ENCODE measurements at regions not wholly inside any gene's neighbourhood (a gene's known extent, or its start where the extent isn't known, plus 50 kb on each side); places are given as distances from the start of the nearest gene placed in this dataset.
"Not testable (repeated sequence)": the region's sequence is repeated elsewhere in the genome, so short reads cannot be mapped to it uniquely, and the experiment has no call there.

DNA sequence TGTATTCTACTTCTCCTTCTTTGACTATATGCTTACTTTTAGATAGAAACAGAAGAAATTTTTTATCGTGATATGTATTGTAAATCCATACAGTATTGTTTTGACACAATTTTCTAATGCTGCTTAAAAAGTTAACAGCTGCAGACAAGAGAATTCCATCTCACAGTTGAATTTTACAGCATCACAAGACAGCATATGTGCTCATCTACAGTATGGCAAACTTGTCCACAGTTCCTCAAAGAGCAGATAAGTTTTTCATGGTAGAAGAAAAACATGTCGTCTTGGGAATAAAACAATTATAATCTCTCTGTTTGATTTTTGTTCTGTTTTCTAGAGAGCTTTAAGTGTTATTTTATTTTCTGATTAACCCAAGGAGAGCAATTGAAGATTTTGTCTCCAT is 438.5 kb upstream of the NUDT12 start:
- H3K9me3 Mint-ChIP-seq: peaks cover 5% of the 10 kb centered on the region
- no peaks in the 10 kb centered on the region for H3K27me3 Mint-ChIP-seq (ENCODE audit: low read depth)
- no peak overlapping the region for H3K4me3 Mint-ChIP-seq

DNA sequence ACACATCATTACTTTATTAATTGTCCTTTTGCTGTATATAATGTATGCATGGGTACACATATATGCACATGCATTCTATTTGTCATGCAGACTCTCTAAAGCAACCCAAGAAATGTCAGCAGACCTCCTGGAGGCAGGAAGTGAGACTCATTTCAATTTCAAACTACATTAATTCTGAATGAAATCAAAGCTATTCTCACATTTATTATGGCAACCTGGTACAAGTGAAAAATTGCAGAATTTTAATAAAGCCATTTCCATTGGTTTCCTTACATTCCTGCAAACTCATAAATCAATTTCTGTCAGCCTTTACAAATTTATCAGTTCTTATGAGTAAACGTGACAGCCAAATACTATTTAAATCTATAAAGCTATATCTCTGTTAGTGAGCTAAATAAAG is 430.4 kb upstream of the NUDT12 start:
- no peak overlapping the region for H3K27ac Mint-ChIP-seq
- no peak for DNase-seq (ENCODE audit: low spot score)
- no peaks in the 10 kb centered on the region for H3K36me3 Mint-ChIP-seq (ENCODE audit: low read depth)
- peaks cover 1% of the 10 kb centered on the region for H3K9me3 Mint-ChIP-seq
- H3K4me3 Mint-ChIP-seq: no peak overlapping the region
- H3K4me1 Mint-ChIP-seq (ENCODE audit: low read depth): no peaks in the 10 kb centered on the region
- no peaks in the 10 kb centered on the region for H3K27me3 Mint-ChIP-seq (ENCODE audit: low read depth)

More for the DNA sequence above, 438.5 kb upstream of the NUDT12 start:
- Mint-ChIP-seq H3K27ac (no peak overlapping the region), H3K4me1 (ENCODE audit: low read depth) (no peaks in the 10 kb centered on the region), H3K36me3 (ENCODE audit: low read depth) (no peaks in the 10 kb centered on the region)
- DNase-seq (ENCODE audit: low spot score): no peak

DNA sequence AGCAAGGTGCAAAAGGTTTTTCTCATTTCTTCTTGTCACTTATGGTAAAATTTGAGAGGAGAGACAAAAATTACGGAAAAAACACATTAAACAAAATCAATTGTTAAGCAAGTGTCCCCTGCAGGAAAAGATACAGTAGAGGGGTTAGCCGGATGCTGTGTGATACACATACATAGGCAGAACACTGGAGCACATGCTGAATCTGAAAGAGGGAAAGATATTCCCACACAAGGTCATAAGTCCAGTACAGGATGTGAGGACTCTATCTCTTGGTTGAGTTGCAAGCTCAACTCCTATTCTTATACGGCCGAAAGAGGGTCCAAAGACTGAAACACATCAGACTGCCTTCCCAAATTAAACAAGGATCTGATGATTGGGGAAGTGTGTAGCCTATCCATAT is 427.5 kb upstream of the NUDT12 start:
- no peaks in the 10 kb centered on the region for H3K27me3 Mint-ChIP-seq (ENCODE audit: low read depth)
- no peaks in the 10 kb centered on the region for H3K4me1 Mint-ChIP-seq (ENCODE audit: low read depth)
- H3K27ac Mint-ChIP-seq: no peak overlapping the region
- H3K36me3 Mint-ChIP-seq (ENCODE audit: low read depth): no peaks in the 10 kb centered on the region
- peaks cover 14% of the 10 kb centered on the region for H3K9me3 Mint-ChIP-seq
- H3K4me3 Mint-ChIP-seq: no peak overlapping the region
- DNase-seq (ENCODE audit: low spot score): no peak

GRCh38 chr5:103981592-103981991 is 419.0 kb upstream of the NUDT12 start:
- Mint-ChIP-seq H3K9me3 (peaks cover 8% of the 10 kb centered on the region), H3K4me3 (no peak overlapping the region), H3K27ac (no peak overlapping the region), H3K27me3 (ENCODE audit: low read depth) (no peaks in the 10 kb centered on the region), H3K36me3 (ENCODE audit: low read depth) (no peaks in the 10 kb centered on the region), H3K4me1 (ENCODE audit: low read depth) (no peaks in the 10 kb centered on the region)
- DNase-seq (ENCODE audit: low spot score): no peak

DNA sequence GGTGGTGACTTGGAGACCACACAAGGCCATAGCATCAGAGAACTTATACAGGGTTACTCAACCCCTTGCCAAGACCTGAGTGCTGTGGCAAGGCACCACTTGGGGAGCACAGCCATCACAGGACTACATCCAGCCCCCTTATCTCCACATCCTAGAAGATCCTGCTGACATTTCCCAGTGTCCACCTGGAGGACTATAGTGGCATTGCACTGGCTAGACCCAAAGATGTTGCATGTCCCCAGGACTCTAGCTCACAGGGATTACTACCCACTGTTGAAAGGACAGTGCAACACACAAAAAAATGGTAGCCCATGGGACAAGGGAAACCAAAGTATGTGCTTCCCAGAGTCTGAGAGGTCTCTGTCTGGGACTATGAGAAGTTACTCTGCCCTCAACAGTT is 411.1 kb upstream of the NUDT12 start:
- H3K27me3 Mint-ChIP-seq (ENCODE audit: low read depth): no peaks in the 10 kb centered on the region
- H3K9me3 Mint-ChIP-seq: peaks cover 18% of the 10 kb centered on the region
- DNase-seq (ENCODE audit: low spot score): no peak
- H3K36me3 Mint-ChIP-seq (ENCODE audit: low read depth): no peaks in the 10 kb centered on the region
- no peak overlapping the region for H3K27ac Mint-ChIP-seq
- no peaks in the 10 kb centered on the region for H3K4me1 Mint-ChIP-seq (ENCODE audit: low read depth)
- no peak overlapping the region for H3K4me3 Mint-ChIP-seq

DNA sequence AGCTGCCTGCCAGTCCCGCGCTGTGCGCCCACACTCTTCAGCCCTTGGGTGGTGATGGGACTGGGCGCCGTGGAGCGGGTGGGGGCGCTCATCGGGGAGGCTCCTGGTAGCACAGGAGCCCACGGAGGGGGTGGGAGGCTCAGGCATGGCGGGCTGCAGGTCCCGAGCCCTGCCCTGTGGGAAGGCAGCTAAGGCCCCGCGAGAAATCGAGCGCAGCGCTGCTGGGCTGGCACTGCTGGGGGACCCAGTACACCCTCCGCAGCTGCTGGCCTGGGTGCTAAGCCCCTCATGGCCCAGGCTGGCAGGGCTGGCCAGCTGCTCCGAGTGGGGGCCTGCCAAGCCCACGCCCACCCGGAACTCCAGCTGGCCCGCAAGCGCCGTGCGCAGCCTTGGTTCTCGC is 403.7 kb upstream of the NUDT12 start:
- H3K4me3 Mint-ChIP-seq; H3K27ac Mint-ChIP-seq; H3K4me1 Mint-ChIP-seq (ENCODE audit: low read depth); H3K36me3 Mint-ChIP-seq (ENCODE audit: low read depth); DNase-seq (ENCODE audit: low spot score); H3K27me3 Mint-ChIP-seq (ENCODE audit: low read depth): not testable (repeated sequence)
- H3K9me3 Mint-ChIP-seq: peaks cover 28% of the 10 kb centered on the region

DNA sequence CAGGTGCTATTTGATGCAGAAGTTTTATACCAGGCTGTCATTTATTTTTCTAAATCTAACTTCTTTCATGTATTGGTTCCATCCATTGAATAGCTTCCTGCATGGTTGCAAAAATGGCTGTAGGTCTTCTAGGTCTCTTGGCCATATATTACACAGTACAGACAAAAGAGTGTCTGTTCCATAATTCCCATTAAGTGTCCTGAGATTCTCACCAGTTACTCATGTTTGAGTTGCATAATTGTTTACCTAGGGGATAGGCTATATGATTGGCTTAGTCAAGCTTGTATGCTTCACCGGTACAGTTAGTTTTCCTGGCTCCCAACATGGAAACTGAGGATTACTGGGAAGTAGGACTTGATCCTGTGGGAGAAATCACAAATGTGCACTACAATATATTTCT is 399.4 kb upstream of the NUDT12 start:
- no peak overlapping the region for H3K4me3 Mint-ChIP-seq
- no peaks in the 10 kb centered on the region for H3K4me1 Mint-ChIP-seq (ENCODE audit: low read depth)
- DNase-seq (ENCODE audit: low spot score): no peak
- H3K36me3 Mint-ChIP-seq (ENCODE audit: low read depth): no peaks in the 10 kb centered on the region
- no peak overlapping the region for H3K27ac Mint-ChIP-seq
- H3K27me3 Mint-ChIP-seq (ENCODE audit: low read depth): no peaks in the 10 kb centered on the region
- peaks cover 26% of the 10 kb centered on the region for H3K9me3 Mint-ChIP-seq

- H3K27me3 Mint-ChIP-seq (ENCODE audit: low read depth): no peaks in the 10 kb centered on the region
- no peak overlapping the region for H3K4me3 Mint-ChIP-seq
- H3K36me3 Mint-ChIP-seq (ENCODE audit: low read depth): no peaks in the 10 kb centered on the region
- peaks cover 32% of the 10 kb centered on the region for H3K9me3 Mint-ChIP-seq
- DNase-seq (ENCODE audit: low spot score): no peak
- H3K27ac Mint-ChIP-seq: no peak overlapping the region
- H3K4me1 Mint-ChIP-seq (ENCODE audit: low read depth): no peaks in the 10 kb centered on the region
Measured at GRCh38 chr5:103953601-103954382, 391.2 kb upstream of the NUDT12 start.

DNA sequence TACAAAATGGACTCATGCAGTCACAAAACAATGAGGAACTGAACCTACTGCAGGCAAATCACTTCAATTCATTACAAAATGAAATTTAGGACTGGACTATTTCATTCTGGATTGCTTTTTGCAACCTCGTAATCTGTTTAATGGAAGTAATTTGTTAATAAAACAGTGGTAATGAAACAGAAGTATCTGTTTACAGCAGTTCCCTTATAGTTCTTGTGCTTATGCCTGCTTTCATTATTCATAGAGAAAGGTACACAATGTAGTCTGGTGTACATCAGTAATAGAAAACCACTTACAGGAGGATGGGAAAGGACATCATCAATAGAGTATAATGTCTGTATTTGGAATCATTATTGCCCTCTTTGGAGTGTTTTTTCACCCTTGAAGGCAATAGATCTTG is 389.2 kb upstream of the NUDT12 start:
- H3K27ac Mint-ChIP-seq: no peak overlapping the region
- peaks cover 15% of the 10 kb centered on the region for H3K9me3 Mint-ChIP-seq
- H3K36me3 Mint-ChIP-seq (ENCODE audit: low read depth): no peaks in the 10 kb centered on the region
- H3K4me3 Mint-ChIP-seq: no peak overlapping the region
- no peaks in the 10 kb centered on the region for H3K4me1 Mint-ChIP-seq (ENCODE audit: low read depth)
- H3K27me3 Mint-ChIP-seq (ENCODE audit: low read depth): no peaks in the 10 kb centered on the region
- DNase-seq (ENCODE audit: low spot score): no peak

GRCh38 chr5:103943230-103943629 is 380.6 kb upstream of the NUDT12 start:
- DNase-seq (ENCODE audit: low spot score): no peak
- H3K4me1 Mint-ChIP-seq (ENCODE audit: low read depth): no peaks in the 10 kb centered on the region
- no peak overlapping the region for H3K4me3 Mint-ChIP-seq
- no peaks in the 10 kb centered on the region for H3K27me3 Mint-ChIP-seq (ENCODE audit: low read depth)
- H3K27ac Mint-ChIP-seq: no peak overlapping the region
- peaks cover 10% of the 10 kb centered on the region for H3K9me3 Mint-ChIP-seq
- no peaks in the 10 kb centered on the region for H3K36me3 Mint-ChIP-seq (ENCODE audit: low read depth)

- no peak overlapping the region for H3K4me3 Mint-ChIP-seq
- H3K36me3 Mint-ChIP-seq (ENCODE audit: low read depth): no peaks in the 10 kb centered on the region
- H3K4me1 Mint-ChIP-seq (ENCODE audit: low read depth): no peaks in the 10 kb centered on the region
- no peak overlapping the region for H3K27ac Mint-ChIP-seq
- no peaks in the 10 kb centered on the region for H3K27me3 Mint-ChIP-seq (ENCODE audit: low read depth)
- DNase-seq (ENCODE audit: low spot score): no peak
- peaks cover 11% of the 10 kb centered on the region for H3K9me3 Mint-ChIP-seq
Measured at GRCh38 chr5:103942587-103943186, 380.1 kb upstream of the NUDT12 start.

DNA sequence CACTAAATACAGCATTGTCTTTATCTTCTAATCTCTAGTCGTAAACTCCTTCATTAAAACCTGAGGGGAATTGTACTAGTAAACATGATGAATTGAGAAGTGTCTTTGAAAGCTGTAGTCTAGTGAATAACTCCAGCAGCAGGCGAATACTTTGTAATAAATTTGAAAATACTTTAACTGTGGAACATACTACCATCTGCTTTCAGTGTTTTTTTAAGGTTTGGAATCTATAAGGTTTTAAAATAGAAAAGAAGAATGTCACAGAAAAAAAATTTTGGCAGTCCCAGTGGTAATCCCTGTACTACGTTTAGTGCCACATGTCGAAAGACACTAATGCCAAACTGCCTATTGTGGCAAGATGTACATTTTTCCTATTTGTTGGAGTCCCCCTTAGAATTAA is 379.0 kb upstream of the NUDT12 start:
- Mint-ChIP-seq H3K9me3 (peaks cover 11% of the 10 kb centered on the region), H3K4me1 (ENCODE audit: low read depth) (no peaks in the 10 kb centered on the region), H3K4me3 (no peak overlapping the region), H3K36me3 (ENCODE audit: low read depth) (no peaks in the 10 kb centered on the region), H3K27ac (no peak overlapping the region), H3K27me3 (ENCODE audit: low read depth) (no peaks in the 10 kb centered on the region)
- no peak for DNase-seq (ENCODE audit: low spot score)

DNA sequence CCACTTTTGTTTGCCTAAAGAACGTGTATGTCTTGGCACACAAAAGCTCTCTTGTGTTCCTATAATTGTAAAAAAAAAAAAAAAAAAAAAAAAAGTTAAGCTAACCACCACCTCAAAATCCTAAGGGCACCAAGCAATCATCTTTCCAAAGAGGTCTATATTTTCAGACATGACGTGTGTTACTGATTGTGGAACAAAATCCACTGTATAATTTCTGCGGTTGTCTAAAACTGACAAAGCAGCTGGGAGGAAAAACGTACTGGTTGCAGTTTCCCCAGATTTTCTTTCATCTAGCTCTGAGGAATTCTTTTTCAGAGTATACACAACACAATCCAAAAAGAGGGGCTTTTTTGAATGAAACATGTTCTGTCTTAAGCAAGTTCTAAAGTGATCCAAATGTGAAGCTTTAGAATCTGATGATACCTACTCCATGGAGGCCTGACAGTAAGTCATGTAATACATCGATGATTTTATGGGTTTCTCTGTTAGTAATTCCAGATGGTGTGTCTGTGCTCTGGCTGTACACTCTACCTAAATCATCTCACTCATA is 375.6 kb upstream of the NUDT12 start:
- Mint-ChIP-seq H3K27me3 (ENCODE audit: low read depth) (no peaks in the 10 kb centered on the region), H3K4me1 (ENCODE audit: low read depth) (no peaks in the 10 kb centered on the region), H3K4me3 (no peak overlapping the region), H3K9me3 (peaks cover 21% of the 10 kb centered on the region), H3K36me3 (ENCODE audit: low read depth) (no peaks in the 10 kb centered on the region), H3K27ac (no peak overlapping the region)
- DNase-seq (ENCODE audit: low spot score): no peak

GRCh38 chr5:103929338-103930013 is 366.9 kb upstream of the NUDT12 start:
- Mint-ChIP-seq H3K27me3 (ENCODE audit: low read depth) (no peaks in the 10 kb centered on the region), H3K4me3 (no peak overlapping the region), H3K4me1 (ENCODE audit: low read depth) (no peaks in the 10 kb centered on the region), H3K9me3 (peaks cover 18% of the 10 kb centered on the region), H3K27ac (no peak overlapping the region), H3K36me3 (ENCODE audit: low read depth) (no peaks in the 10 kb centered on the region)
- DNase-seq (ENCODE audit: low spot score): no peak

Data from T-helper 2 cell treated with Interferon-gamma antibody and Interleukin-4, amounts not matched to agents 5 μg/mL and 100 μg/mL, for 36 hours (primary cell).